ENCODE measurements at regions not wholly inside any gene's neighbourhood (a gene's known extent, or its start where the extent isn't known, plus 50 kb on each side); places are given as distances from the start of the nearest gene placed in this dataset.

DNA sequence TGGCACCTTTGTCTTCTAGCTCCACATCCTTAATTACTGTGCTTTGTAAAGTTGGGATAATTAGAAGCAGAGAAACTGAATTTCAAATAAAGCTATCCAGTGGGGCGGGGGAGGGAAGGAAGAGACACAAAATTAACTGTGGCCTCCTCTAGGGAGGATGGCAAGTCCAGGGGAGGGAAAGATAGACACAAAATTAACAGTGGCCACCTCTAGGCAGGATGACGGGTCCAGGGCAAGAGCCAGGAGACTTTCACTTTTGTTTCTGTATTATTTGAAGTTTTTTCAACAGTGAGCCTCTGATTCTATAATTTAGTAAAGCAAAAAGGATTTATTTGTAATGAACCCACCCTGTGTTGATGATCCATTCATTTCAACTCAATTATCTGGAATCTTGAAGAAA is 335.9 kb downstream of the MSX2 start:
- no peak for DNase-seq (ENCODE audit: low spot score in 2 of 2)
- no peak overlapping the region for H3K27ac Mint-ChIP-seq
- H3K4me3 Mint-ChIP-seq: peak overlapping the region; percentile 46
- peaks cover 9% of the 10 kb centered on the region for H3K4me1 Mint-ChIP-seq
- no peaks in the 10 kb centered on the region for H3K36me3 Mint-ChIP-seq
- no peaks in the 10 kb centered on the region for H3K9me3 Mint-ChIP-seq
- ATAC-seq: no peak

GRCh38 chr5:175059687-175060211 is 335.4 kb downstream of the MSX2 start:
- DNase-seq (ENCODE audit: low spot score in 2 of 2) (no peak), ATAC-seq (peak; percentile 47)
- Mint-ChIP-seq H3K36me3 (no peaks in the 10 kb centered on the region), H3K4me1 (peaks cover 9% of the 10 kb centered on the region), H3K9me3 (no peaks in the 10 kb centered on the region), H3K4me3 (peak overlapping the region; percentile 46), H3K27ac (no peak overlapping the region)

- DNase-seq (ENCODE audit: low spot score in 2 of 2) (no peak), ATAC-seq (no peak)
- Mint-ChIP-seq H3K4me3 (no peak overlapping the region), H3K9me3 (no peaks in the 10 kb centered on the region), H3K4me1 (peaks cover 9% of the 10 kb centered on the region), H3K27ac (no peak overlapping the region), H3K36me3 (no peaks in the 10 kb centered on the region)
These were observed 332.4 kb downstream of the MSX2 start for GRCh38 chr5:175056831-175057230.

DNA sequence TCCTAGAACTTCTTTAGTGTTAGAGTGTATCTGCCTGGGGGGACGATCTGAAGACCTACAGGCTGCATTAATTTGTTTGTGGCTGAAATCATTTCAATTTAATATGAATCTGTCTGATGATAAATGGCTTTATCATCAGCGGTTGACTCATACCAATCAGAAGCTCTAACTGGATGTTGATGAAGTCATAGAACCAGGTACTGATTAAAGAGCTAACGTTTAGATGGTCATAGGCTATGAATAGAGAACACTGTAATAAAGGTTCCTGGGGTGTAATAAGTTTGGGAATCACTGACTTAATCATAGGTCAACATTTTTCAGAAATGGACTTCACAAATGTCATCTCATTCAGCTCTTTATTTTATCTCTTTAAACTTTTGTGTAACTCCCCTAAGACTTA is 329.9 kb downstream of the MSX2 start:
- no peak overlapping the region for H3K27ac Mint-ChIP-seq

DNA sequence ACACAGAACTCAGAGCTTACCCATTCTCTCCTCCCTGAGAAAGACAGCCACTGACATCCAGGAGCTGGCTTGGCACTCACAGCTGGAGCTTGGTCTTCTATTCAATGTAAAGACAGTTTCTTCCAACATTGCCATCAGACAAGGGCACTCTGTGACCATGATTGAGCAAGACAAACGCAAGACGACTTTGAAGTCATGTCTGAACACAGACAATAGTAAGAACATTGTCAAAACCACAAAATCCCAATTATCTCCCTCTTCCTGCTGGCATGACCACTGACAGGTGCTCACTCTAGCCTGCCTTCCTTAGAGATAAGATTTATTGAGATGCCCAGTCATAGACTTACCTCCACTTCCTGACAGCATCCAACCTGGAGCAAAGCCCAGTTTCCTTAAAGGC is 328.0 kb downstream of the MSX2 start:
- H3K4me3 Mint-ChIP-seq: no peak overlapping the region
- H3K36me3 Mint-ChIP-seq: no peaks in the 10 kb centered on the region
- no peak for DNase-seq (ENCODE audit: low spot score in 2 of 2)
- no peaks in the 10 kb centered on the region for H3K4me1 Mint-ChIP-seq
- ATAC-seq: no peak
- no peak overlapping the region for H3K27ac Mint-ChIP-seq
- no peaks in the 10 kb centered on the region for H3K9me3 Mint-ChIP-seq

More for the DNA sequence above, 329.9 kb downstream of the MSX2 start:
- DNase-seq (ENCODE audit: low spot score in 2 of 2): no peak
- Mint-ChIP-seq H3K36me3 (no peaks in the 10 kb centered on the region), H3K4me3 (no peak overlapping the region), H3K4me1 (no peaks in the 10 kb centered on the region), H3K9me3 (no peaks in the 10 kb centered on the region)
- no peak for ATAC-seq

DNA sequence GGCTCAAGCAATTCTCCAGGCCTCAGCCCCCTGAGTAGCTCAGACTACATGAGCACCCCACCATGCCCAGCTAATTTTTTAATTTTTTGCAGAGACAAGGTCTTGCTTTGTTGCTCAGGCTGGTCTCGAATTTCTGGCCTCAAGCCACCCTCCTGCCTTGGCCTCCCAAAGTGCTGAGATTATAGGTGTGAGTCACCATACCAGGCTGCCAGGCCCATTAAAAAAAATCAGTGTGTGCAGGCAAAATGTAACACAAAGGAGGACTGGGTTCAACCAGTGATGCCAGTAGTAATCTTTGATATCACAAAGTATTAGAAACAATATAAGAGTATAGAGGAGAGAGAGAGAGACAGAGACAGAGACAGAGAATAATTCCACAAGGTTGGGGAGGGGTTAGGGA is 322.7 kb downstream of the MSX2 start:
- DNase-seq (ENCODE audit: low spot score in 2 of 2) (no peak), ATAC-seq (no peak)
- Mint-ChIP-seq H3K9me3 (peaks cover 2% of the 10 kb centered on the region), H3K4me1 (no peaks in the 10 kb centered on the region), H3K27ac (no peak overlapping the region), H3K36me3 (no peaks in the 10 kb centered on the region), H3K4me3 (no peak overlapping the region)

DNA sequence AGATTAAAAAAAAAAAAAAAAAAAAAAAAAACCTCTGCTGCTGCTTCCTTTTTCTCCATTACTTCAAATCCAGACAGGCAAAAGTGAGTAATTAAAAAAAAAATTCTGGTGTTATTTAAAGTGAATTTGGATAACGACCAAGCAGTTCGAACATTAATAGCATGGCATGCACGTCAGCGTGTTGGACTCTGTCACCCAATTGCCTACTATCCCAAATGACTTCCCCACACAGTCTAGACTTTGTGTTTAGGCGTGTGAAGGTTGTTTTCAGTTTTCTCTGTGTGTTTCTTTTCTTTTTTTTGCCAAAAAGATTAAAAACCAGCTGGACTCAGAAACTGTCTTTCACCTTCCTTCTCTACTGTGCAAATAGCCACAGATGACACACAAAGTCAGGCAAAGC is 321.4 kb downstream of the MSX2 start:
- Mint-ChIP-seq H3K4me1 (no peaks in the 10 kb centered on the region), H3K4me3 (no peak overlapping the region), H3K9me3 (peaks cover 2% of the 10 kb centered on the region), H3K27ac (no peak overlapping the region), H3K36me3 (no peaks in the 10 kb centered on the region)
- no peak for ATAC-seq
- DNase-seq (ENCODE audit: low spot score in 2 of 2): no peak

- ATAC-seq: no peak
- peaks cover under 1% of the 10 kb centered on the region for H3K9me3 Mint-ChIP-seq
- no peaks in the 10 kb centered on the region for H3K36me3 Mint-ChIP-seq
- H3K4me1 Mint-ChIP-seq: no peaks in the 10 kb centered on the region
- no peak overlapping the region for H3K4me3 Mint-ChIP-seq
- DNase-seq (ENCODE audit: low spot score in 2 of 2): no peak
- no peak overlapping the region for H3K27ac Mint-ChIP-seq
These were observed 313.4 kb downstream of the MSX2 start for GRCh38 chr5:175037820-175038219.

GRCh38 chr5:175035882-175036533 is 311.6 kb downstream of the MSX2 start:
- ATAC-seq (no peak), DNase-seq (ENCODE audit: low spot score in 2 of 2) (no peak)
- Mint-ChIP-seq H3K4me3 (no peak overlapping the region), H3K27ac (no peak overlapping the region), H3K36me3 (no peaks in the 10 kb centered on the region), H3K9me3 (peaks cover 2% of the 10 kb centered on the region), H3K4me1 (no peaks in the 10 kb centered on the region)

DNA sequence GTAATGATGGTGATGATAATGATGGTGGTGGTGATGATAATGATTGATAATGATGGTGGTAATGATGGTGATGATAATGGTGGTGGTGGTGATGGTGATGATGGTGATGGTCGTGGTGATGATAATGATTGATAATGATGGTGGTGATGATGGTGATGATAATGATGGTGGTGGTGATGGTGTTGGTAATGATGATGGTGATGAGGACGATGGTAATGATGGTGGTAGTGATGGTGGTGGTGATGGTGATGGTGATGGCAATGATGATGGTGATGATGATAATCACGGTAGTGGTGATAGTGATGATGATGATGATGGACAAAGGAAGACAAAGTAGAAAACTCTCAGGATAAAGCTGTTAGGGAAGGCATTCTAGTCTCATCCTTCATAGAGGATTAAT is 310.5 kb downstream of the MSX2 start:
- Mint-ChIP-seq H3K4me3 (no peak overlapping the region), H3K4me1 (no peaks in the 10 kb centered on the region), H3K9me3 (peaks cover 2% of the 10 kb centered on the region), H3K27ac (no peak overlapping the region), H3K36me3 (no peaks in the 10 kb centered on the region)
- no peak for DNase-seq (ENCODE audit: low spot score in 2 of 2)
- no peak for ATAC-seq

DNA sequence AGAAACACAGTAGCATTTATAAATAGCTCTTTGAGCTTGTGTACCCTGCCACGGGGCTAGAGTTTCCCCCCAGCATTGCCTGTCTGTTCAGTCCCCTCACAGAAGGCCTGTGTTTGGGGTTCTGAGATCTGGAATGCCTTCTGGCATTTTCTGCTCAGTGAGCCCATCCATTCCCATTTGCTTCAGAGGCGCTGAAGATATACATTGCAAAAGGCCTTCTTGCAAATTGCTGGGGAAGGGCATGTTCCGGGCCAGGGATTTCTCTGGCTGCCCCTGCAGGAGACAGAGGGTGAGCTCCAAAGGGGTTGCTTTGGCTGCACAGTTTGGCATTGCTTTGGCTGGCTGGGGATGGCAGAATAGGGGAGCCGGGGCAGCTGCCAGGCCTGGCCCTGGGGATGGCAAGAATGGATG is 308.4 kb downstream of the MSX2 start:
- ATAC-seq (no peak), DNase-seq (ENCODE audit: low spot score in 2 of 2) (no peak)
- H3K9me3 Mint-ChIP-seq: peaks cover 2% of the 10 kb centered on the region
- H3K4me1 Mint-ChIP-seq: no peaks in the 10 kb centered on the region
- no peaks in the 10 kb centered on the region for H3K36me3 Mint-ChIP-seq
- no peak overlapping the region for H3K4me3 Mint-ChIP-seq
- no peak overlapping the region for H3K27ac Mint-ChIP-seq

DNA sequence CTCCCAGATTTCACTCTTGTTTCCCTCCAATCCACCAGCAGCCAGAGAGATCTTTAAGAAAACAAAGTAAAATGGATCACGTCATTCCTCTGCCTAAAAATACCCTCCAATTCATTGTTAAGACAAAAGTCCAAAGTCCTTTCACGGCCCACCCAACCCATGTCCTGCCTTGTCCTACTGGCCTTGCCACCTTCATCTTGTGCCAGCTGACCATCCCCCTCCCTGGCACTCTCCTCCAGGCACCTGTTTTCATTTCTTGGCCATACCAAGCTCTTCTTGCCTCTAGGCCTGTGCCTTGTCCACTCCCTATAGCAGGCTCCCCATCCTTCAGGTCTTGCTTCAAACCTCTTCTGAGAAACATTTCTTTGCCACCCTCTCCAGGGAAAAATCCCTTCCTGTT is 307.6 kb downstream of the MSX2 start:
- no peak overlapping the region for H3K27ac Mint-ChIP-seq
- H3K4me1 Mint-ChIP-seq: no peaks in the 10 kb centered on the region
- no peaks in the 10 kb centered on the region for H3K36me3 Mint-ChIP-seq
- H3K9me3 Mint-ChIP-seq: peaks cover 2% of the 10 kb centered on the region
- DNase-seq (ENCODE audit: low spot score in 2 of 2): no peak
- no peak for ATAC-seq
- H3K4me3 Mint-ChIP-seq: no peak overlapping the region

DNA sequence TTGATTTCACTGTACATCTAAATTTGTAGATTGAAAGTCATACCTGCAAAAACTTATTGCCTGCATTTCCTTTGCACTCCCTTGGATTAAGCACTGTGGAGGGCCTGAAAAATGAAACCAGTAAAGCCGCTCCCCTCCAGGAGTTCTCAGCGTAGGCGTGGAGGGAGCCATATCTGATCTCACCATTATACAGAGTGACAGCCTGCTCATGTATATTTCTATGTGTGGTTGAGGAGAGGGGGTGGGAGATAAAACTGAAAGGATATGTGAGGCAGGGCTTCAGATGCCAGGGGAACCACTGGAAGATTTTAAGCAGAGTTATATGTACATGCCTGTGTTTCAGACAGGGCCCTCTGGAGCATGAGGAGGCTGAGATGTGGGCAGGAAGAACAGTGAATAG is 303.0 kb downstream of the MSX2 start:
- DNase-seq (ENCODE audit: low spot score in 2 of 2) (no peak), ATAC-seq (no peak)
- peaks cover 5% of the 10 kb centered on the region for H3K9me3 Mint-ChIP-seq
- no peaks in the 10 kb centered on the region for H3K36me3 Mint-ChIP-seq
- H3K27ac Mint-ChIP-seq: no peak overlapping the region
- H3K4me3 Mint-ChIP-seq: no peak overlapping the region
- H3K4me1 Mint-ChIP-seq: no peaks in the 10 kb centered on the region

GRCh38 chr5:175025077-175025476 is 300.7 kb downstream of the MSX2 start:
- no peaks in the 10 kb centered on the region for H3K36me3 Mint-ChIP-seq
- peaks cover 3% of the 10 kb centered on the region for H3K9me3 Mint-ChIP-seq
- no peaks in the 10 kb centered on the region for H3K4me1 Mint-ChIP-seq
- H3K4me3 Mint-ChIP-seq: no peak overlapping the region
- DNase-seq (ENCODE audit: low spot score in 2 of 2): no peak
- H3K27ac Mint-ChIP-seq: no peak overlapping the region
- ATAC-seq: no peak

- no peaks in the 10 kb centered on the region for H3K4me1 Mint-ChIP-seq
- no peak for ATAC-seq
- H3K36me3 Mint-ChIP-seq: no peaks in the 10 kb centered on the region
- peaks cover 3% of the 10 kb centered on the region for H3K9me3 Mint-ChIP-seq
- no peak overlapping the region for H3K27ac Mint-ChIP-seq
- no peak for DNase-seq (ENCODE audit: low spot score in 2 of 2)
- H3K4me3 Mint-ChIP-seq: no peak overlapping the region
These were observed 297.7 kb downstream of the MSX2 start for GRCh38 chr5:175021841-175022625.

- Mint-ChIP-seq H3K4me1 (no peaks in the 10 kb centered on the region), H3K27ac (no peak overlapping the region), H3K36me3 (no peaks in the 10 kb centered on the region), H3K4me3 (no peak overlapping the region), H3K9me3 (peaks cover 3% of the 10 kb centered on the region)
- ATAC-seq (no peak), DNase-seq (ENCODE audit: low spot score in 2 of 2) (no peak)
These were observed 296.9 kb downstream of the MSX2 start for GRCh38 chr5:175021321-175021720.

Measured in stimulated activated effector memory CD8-positive, alpha-beta T cell treated with anti-CD3 and anti-CD28 coated beads, Interleukin-12 subunit alpha, Interleukin-12 subunit beta, amount 100 ng/mL, for 72 hours (primary cell).